Mesenchymal stem cell (in vitro differentiated cells and primary cell): ENCODE measurements at regions not wholly inside any gene's neighbourhood (a gene's known extent, or its start where the extent isn't known, plus 50 kb on each side); places are given as distances from the start of the nearest gene placed in this dataset.

Source experiments
- DNase-seq: peaks from one replicate; pipeline ENCODE4 v3.0.0-alpha.2; 2013
- H2AFZ ChIP-seq: one replicate; pipeline ENCODE4 v1.6.1; 2013; ENCODE audit warnings: low read depth, mild to moderate bottlenecking, control low read depth, inconsistent platforms, low read length, moderate library complexity
- H2AK5ac ChIP-seq: 2 replicates; pipeline ENCODE4 v1.6.1; 2013; ENCODE audit warnings: low read length, moderate library complexity, mild to moderate bottlenecking, inconsistent platforms; ENCODE audit not compliant: severe bottlenecking
- H2BK120ac ChIP-seq: one replicate; pipeline ENCODE4 v1.6.1; 2013; ENCODE audit warnings: low read depth, mild to moderate bottlenecking, inconsistent platforms, low read length, moderate library complexity
- H2BK12ac ChIP-seq, 2 experiments: one replicate each; pipeline ENCODE4 v1.6.1; 2013; ENCODE audit warnings: inconsistent platforms in 2 of 2, low read length in 2 of 2, mild to moderate bottlenecking in 2 of 2, moderate library complexity in 2 of 2, control low read depth in 1 of 2
- H2BK15ac ChIP-seq: one replicate; pipeline ENCODE4 v1.6.1; 2013; ENCODE audit warnings: mild to moderate bottlenecking, low read depth, inconsistent platforms; ENCODE audit not compliant: poor library complexity, severe bottlenecking
- H2BK5ac ChIP-seq: 2 replicates; pipeline ENCODE4 v1.6.1; 2013; ENCODE audit warnings: low read depth, mild to moderate bottlenecking, low read length, control low read depth, inconsistent platforms; ENCODE audit not compliant: poor library complexity, severe bottlenecking
- H3K14ac ChIP-seq, 2 experiments: one replicate each; pipeline ENCODE4 v1.6.1; 2013; ENCODE audit warnings: inconsistent platforms in 2 of 2, low read length in 2 of 2, control low read depth in 1 of 2, mild to moderate bottlenecking in 1 of 2, moderate library complexity in 1 of 2
- H3K18ac ChIP-seq, 2 experiments: one replicate each; pipeline ENCODE4 v1.6.1; 2013; ENCODE audit warnings: inconsistent platforms in 2 of 2, low read length in 2 of 2, control low read depth in 1 of 2, low read depth in 1 of 2, mild to moderate bottlenecking in 1 of 2
- H3K23ac ChIP-seq, 2 experiments: one replicate each; pipeline ENCODE4 v1.6.1; 2013; ENCODE audit warnings: inconsistent platforms in 2 of 2, low read length in 2 of 2, mild to moderate bottlenecking in 2 of 2, moderate library complexity in 2 of 2, control low read depth in 1 of 2
- H3K27ac ChIP-seq: 2 replicates; pipeline ENCODE4 v1.5.1; 2013; ENCODE audit warnings: mild to moderate bottlenecking, moderate library complexity, low read length, control low read depth, inconsistent platforms; ENCODE audit not compliant: poor library complexity, severe bottlenecking
- H3K27me3 ChIP-seq, 2 experiments: 2 replicates each; pipeline versions ENCODE4 v1.6.1 to v1.7.0; 2013; ENCODE audit warnings: low read length in 2 of 2, mild to moderate bottlenecking in 2 of 2, moderate library complexity in 2 of 2, control low read depth in 1 of 2, inconsistent platforms in 1 of 2; ENCODE audit not compliant: control insufficient read depth in 1 of 2, insufficient read depth in 1 of 2
- H3K36me3 ChIP-seq, 2 experiments: 2 replicates each; pipeline versions ENCODE4 v1.6.1 to v1.7.0; 2013; ENCODE audit warnings: low read length in 2 of 2, control low read depth in 1 of 2, inconsistent platforms in 1 of 2, low read depth in 1 of 2, mild to moderate bottlenecking in 1 of 2; ENCODE audit not compliant: insufficient read depth in 2 of 2, control insufficient read depth in 1 of 2
- H3K4ac ChIP-seq, 2 experiments: one replicate each; pipeline ENCODE4 v1.6.1; 2013; ENCODE audit warnings: inconsistent platforms in 2 of 2, low read length in 2 of 2, mild to moderate bottlenecking in 2 of 2, moderate library complexity in 2 of 2, control low read depth in 1 of 2, low read depth in 1 of 2
- H3K4me1 ChIP-seq: 2 replicates; pipeline ENCODE4 v1.6.1; 2013; ENCODE audit warnings: low read depth, low read length, control low read depth; ENCODE audit not compliant: control insufficient read depth, insufficient read depth
- H3K4me2 ChIP-seq: 2 replicates; pipeline ENCODE4 v1.6.1; 2013; ENCODE audit warnings: low read length, mild to moderate bottlenecking, inconsistent platforms; ENCODE audit not compliant: poor library complexity, severe bottlenecking
- H3K4me3 ChIP-seq, 2 experiments: 2 replicates each; pipeline versions ENCODE4 v1.5.1 to v1.7.0; 2013; ENCODE audit warnings: low read length in 2 of 2, mild to moderate bottlenecking in 2 of 2, control low read depth in 1 of 2, low read depth in 1 of 2; ENCODE audit not compliant: insufficient read depth in 1 of 2
- H3K79me1 ChIP-seq: replicated peaks from 2 replicates; pipeline ENCODE4 v1.6.1; 2013; ENCODE audit warnings: mild to moderate bottlenecking, control low read depth, low read length, inconsistent platforms; ENCODE audit not compliant: poor library complexity, severe bottlenecking
- H3K9ac ChIP-seq: 2 replicates; pipeline ENCODE4 v1.7.0; 2013; ENCODE audit warnings: mild to moderate bottlenecking, low read length, moderate library complexity
- H3K9me3 ChIP-seq: 2 replicates; pipeline ENCODE4 v1.7.0; 2013; ENCODE audit warnings: mild to moderate bottlenecking, low read length; ENCODE audit not compliant: control insufficient read depth
- H4K8ac ChIP-seq: one replicate; pipeline ENCODE4 v1.6.1; 2013; ENCODE audit warnings: inconsistent platforms, mild to moderate bottlenecking, low read length, moderate library complexity
- H4K91ac ChIP-seq: one replicate; pipeline ENCODE4 v1.6.1; 2013; ENCODE audit warnings: mild to moderate bottlenecking, low read length, inconsistent platforms
- WGBS: methylation state at CpG from one replicate; pipeline ENCODE4 v1.1.7; 2013; ENCODE audit warnings: mixed read lengths; 5-methylcytosine and 5-hydroxymethylcytosine counted together

GRCh38 chr13:80117515-80117914 lies 223.4 kb downstream of the SPRY2 start:
- H3K23ac ChIP-seq: no peak overlapping the region
- H2BK15ac ChIP-seq: no peak overlapping the region
- no peak overlapping the region for H3K27ac ChIP-seq
- H3K36me3 ChIP-seq: no peaks in the 10 kb centered on the region
- H3K4me2 ChIP-seq: no peak overlapping the region
- WGBS: 82% methylated on average over 1 of the region's 2 CpGs
- H3K4ac ChIP-seq: no peak overlapping the region
- H4K8ac ChIP-seq: no peak overlapping the region
- no peaks in the 10 kb centered on the region for H3K27me3 ChIP-seq
- peaks cover 2% of the 10 kb centered on the region for H3K4me1 ChIP-seq
- no peak overlapping the region for H2AFZ ChIP-seq
- H3K79me1 ChIP-seq: no peaks in the 10 kb centered on the region
- H2BK120ac ChIP-seq: no peak overlapping the region
- H3K9me3 ChIP-seq: no peaks in the 10 kb centered on the region
- H4K91ac ChIP-seq: no peak overlapping the region
- H3K4me3 ChIP-seq: no peak overlapping the region
- DNase-seq: no peak
- no peak overlapping the region for H3K18ac ChIP-seq
- no peak overlapping the region for H2BK5ac ChIP-seq
- no peak overlapping the region for H3K14ac ChIP-seq
- H3K9ac ChIP-seq: no peak overlapping the region
- no peak overlapping the region for H2AK5ac ChIP-seq
- no peak overlapping the region for H2BK12ac ChIP-seq

GRCh38 chr13:80116107-80116506 lies 224.8 kb downstream of the SPRY2 start:
- WGBS: 0% methylated on average over 1 of the region's 3 CpGs
- H2BK120ac ChIP-seq: no peak overlapping the region
- H3K14ac ChIP-seq: no peak overlapping the region
- H3K36me3 ChIP-seq: no peaks in the 10 kb centered on the region
- no peaks in the 10 kb centered on the region for H3K79me1 ChIP-seq
- H4K8ac ChIP-seq: no peak overlapping the region
- peak overlapping the region; percentile 62 for H3K9ac ChIP-seq
- no peak overlapping the region for H3K27ac ChIP-seq
- H3K4me3 ChIP-seq: no peak overlapping the region
- H2BK15ac ChIP-seq: no peak overlapping the region
- H3K4me2 ChIP-seq: no peak overlapping the region
- DNase-seq: peak; percentile 62
- no peak overlapping the region for H4K91ac ChIP-seq
- no peak overlapping the region for H3K23ac ChIP-seq
- H2BK5ac ChIP-seq: no peak overlapping the region
- peaks cover 2% of the 10 kb centered on the region for H3K4me1 ChIP-seq
- no peak overlapping the region for H2AFZ ChIP-seq
- H2AK5ac ChIP-seq: no peak overlapping the region
- H3K4ac ChIP-seq: no peak overlapping the region
- no peak overlapping the region for H3K18ac ChIP-seq
- H2BK12ac ChIP-seq: no peak overlapping the region
- no peaks in the 10 kb centered on the region for H3K9me3 ChIP-seq
- H3K27me3 ChIP-seq: no peaks in the 10 kb centered on the region

GRCh38 chr13:80115616-80116015 lies 225.3 kb downstream of the SPRY2 start:
- no peak for DNase-seq
- Histone ChIP-seq H3K79me1 (no peaks in the 10 kb centered on the region), H3K4me1 (peaks cover 2% of the 10 kb centered on the region), H3K4ac (no peak overlapping the region), H2BK5ac (no peak overlapping the region), H3K4me3 (no peak overlapping the region), H3K27ac (no peak overlapping the region), H2BK12ac (no peak overlapping the region), H3K14ac (no peak overlapping the region), H2BK15ac (no peak overlapping the region), H3K18ac (no peak overlapping the region), H3K23ac (no peak overlapping the region), H2AK5ac (no peak overlapping the region), H3K9ac (peak overlapping the region; percentile 62), H3K4me2 (no peak overlapping the region), H2AFZ (no peak overlapping the region), H4K91ac (no peak overlapping the region), H3K36me3 (no peaks in the 10 kb centered on the region), H2BK120ac (no peak overlapping the region), H3K27me3 (no peaks in the 10 kb centered on the region), H4K8ac (no peak overlapping the region), H3K9me3 (no peaks in the 10 kb centered on the region)
- no CpG with 5 or more reads among the region's 1 CpG for WGBS

GRCh38 chr13:80113714-80114454 lies 227.0 kb downstream of the SPRY2 start:
- H3K18ac ChIP-seq: no peak overlapping the region
- no CpG with 5 or more reads among the region's 2 CpGs for WGBS

More at GRCh38 chr13:80113714-80114454, 227.0 kb downstream of the SPRY2 start:
- H3K14ac ChIP-seq: no peak overlapping the region
- no peak overlapping the region for H2AK5ac ChIP-seq
- H3K4me1 ChIP-seq: no peaks in the 10 kb centered on the region
- H3K4ac ChIP-seq: no peak overlapping the region
- H3K23ac ChIP-seq: no peak overlapping the region
- H3K36me3 ChIP-seq: no peaks in the 10 kb centered on the region
- no peak overlapping the region for H3K4me2 ChIP-seq
- H3K79me1 ChIP-seq: no peaks in the 10 kb centered on the region
- no peak overlapping the region for H3K27ac ChIP-seq
- H2BK120ac ChIP-seq: no peak overlapping the region
- no peaks in the 10 kb centered on the region for H3K27me3 ChIP-seq
- H4K91ac ChIP-seq: no peak overlapping the region
- H2BK15ac ChIP-seq: no peak overlapping the region
- H2BK12ac ChIP-seq: no peak overlapping the region
- H2AFZ ChIP-seq: no peak overlapping the region
- no peak for DNase-seq
- no peak overlapping the region for H3K9ac ChIP-seq
- H4K8ac ChIP-seq: no peak overlapping the region
- H3K4me3 ChIP-seq: no peak overlapping the region
- H2BK5ac ChIP-seq: no peak overlapping the region
- H3K9me3 ChIP-seq: no peaks in the 10 kb centered on the region
